NCI-H1436 (cell line): ENCODE measurements at regions not wholly inside any gene's neighbourhood (a gene's known extent, or its start where the extent isn't known, plus 50 kb on each side); places are given as distances from the start of the nearest gene placed in this dataset.
"Not testable (repeated sequence)": the region's sequence is repeated elsewhere in the genome, so short reads cannot be mapped to it uniquely, and the experiment has no call there.

Experiments
- DNase-seq: peaks from one replicate; lab custom pipeline; 2025; lab: John Stamatoyannopoulos, UW

DNA sequence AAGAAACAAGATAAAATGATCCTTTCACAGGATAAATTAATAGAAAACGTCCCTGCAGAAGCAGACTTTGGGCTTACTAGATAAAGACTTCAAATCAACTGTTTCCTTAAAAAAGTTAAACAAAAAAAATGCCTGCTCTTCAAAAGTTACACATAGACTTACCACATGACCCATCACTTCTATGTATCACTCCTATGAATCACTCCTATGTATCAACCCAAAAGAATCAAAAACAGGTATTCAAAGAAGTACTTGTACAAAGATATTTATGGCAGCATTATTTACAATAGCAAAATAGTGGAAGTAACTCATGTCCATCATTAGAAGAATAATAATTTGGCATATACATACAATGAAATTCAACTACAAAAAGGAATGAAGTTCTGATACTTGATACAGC is 56.3 kb upstream of the PRDM9 start:
- DNase-seq: no peak

DNA sequence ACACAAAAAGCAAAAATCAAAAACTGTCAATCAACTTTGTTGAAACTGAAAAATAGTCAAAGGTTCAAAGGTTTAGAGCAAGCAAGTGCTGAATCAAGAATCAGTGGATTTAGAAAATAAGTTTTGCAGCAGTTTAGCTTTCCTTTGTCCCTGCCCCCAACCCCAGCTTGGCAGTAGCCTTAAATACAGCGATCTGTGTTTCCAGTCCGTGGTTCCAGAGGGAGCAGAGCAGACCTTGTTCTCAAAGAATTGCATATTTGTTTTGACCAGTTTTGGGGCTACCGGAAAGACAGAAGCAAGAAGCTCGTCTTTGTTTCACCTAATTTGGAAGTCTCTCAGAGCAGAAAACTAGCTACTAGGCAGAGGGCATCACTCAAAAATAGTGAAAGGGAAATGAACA is 57.2 kb upstream of the PRDM9 start:
- no peak for DNase-seq

DNA sequence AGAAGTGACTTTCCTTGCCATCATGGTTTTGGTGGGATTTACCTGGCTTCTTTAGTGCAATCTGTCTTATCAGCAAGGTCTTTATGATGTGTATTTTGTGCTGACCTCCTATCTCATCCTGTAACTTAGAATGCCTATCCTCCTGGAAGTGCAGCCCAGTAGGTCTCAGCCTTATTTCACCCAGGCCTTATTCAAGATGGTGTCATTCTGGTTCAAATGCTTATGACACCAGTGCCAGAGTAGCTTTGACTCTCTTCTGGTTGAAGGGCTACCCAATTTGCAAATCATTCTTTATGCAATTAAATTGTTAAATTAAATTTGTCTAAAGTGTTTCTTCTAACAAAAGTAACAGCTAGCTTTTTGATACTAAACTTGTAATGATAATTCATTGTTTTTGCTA is 58.8 kb upstream of the PRDM9 start:
- no peak for DNase-seq

DNA sequence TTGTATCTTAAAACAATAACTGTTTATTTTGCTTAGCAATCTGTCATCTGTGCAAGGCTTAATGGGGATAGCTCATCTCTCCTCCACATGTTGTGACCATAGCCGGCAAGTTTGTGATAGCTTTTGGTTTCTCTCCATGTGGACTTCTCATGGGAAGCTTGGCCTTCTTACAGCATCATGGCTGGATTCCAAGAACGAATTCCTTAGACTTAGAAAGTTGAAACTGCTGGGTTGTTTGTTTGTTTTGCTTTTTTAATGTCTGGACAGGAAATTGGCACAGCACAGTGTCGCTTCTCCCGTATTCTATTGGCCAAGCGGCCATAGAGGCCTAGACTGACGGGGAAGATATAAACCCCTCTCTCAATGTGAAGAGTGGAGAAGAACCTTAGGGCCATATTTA is 61.0 kb upstream of the PRDM9 start:
- DNase-seq: no peak

DNA sequence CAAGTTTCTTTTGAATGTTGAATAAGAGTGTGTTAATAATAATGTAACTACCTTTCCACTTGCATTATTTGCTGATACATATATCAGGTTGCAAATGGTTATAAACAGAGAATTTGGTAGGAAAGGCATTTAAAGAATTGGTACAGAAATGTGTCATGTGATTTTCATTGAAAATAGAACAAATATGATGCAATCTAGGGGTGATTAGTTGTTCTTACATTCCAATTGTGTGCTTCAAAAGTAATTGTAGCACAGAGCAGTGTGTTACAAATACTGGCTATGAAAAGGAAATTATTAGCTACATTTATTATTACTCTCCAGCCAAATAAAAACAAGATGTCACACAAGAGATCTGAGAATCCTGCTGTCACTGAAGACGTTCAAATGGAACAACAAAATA is 61.8 kb upstream of the PRDM9 start:
- no peak for DNase-seq

DNA sequence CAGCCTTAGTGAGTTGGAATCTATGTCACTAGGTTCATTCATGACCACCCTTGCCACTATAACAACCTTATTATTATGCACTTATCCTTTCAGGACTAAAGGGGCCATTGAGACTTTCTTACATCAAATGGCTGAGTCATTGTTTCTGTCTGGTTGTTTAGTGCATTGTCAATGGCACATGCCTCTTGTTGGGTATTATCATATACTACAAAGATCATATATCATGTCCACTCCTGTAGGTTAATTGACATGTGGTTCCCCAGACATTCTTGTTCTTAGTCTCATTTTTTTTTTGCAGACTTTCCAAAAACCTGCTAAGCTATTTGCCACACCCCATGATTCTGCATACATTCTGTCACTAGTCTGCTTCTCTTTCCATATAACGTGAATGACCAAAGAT is 66.7 kb upstream of the PRDM9 start:
- DNase-seq: no peak

DNA sequence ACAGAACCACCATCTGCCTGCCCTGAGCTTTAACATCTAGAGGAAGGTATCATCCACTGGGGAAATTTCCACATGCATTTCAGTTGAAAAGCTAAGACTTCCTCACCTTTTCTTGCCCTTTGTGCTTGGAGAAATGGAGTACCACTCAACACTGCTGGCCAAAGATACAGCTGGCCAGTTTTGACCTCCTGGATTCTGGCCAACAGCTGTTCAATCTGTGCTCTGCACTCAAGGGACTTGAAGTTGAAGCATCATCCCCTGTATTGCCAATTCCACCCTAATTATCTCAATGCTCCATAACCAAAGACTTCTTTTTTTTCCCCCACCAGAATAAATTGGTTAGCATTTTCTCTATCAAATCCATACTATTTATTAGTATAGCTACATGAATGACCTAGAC is 70.4 kb upstream of the PRDM9 start:
- DNase-seq: no peak

DNA sequence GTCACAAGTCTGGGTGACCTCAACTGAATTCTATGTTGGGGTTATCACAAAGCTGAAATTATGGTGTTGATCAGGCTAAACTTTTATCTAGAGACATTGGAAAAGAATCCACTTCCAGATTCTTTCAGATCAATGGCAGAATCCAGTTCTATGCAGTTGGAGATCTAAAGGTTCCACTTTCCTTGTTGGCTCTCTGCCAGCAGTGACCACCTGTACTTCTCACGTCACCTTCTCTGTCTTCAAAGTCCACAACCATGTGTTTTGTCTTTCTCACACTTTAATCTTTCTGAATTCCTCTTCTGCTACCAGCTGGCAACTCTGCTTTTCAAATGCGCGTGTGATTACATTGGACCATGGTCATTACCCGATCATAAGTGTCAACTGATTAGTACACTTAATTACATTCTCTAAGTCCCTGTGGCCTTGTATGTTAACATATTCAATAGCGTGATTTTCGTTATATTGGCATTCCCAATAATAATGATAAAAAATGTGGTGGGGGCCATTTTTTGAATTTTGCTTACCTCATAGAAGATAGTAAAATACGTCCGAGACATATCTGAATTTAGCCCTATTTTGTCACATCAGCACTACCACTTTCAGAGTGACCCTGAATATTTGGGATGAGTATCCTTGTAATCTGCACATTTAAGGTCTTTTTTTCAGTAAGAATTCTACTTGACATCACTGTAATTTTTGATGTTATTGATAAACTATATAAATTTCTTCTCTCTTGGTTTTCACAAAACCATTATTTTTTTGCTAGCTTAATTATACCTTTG is 73.7 kb upstream of the PRDM9 start:
- DNase-seq: no peak

DNA sequence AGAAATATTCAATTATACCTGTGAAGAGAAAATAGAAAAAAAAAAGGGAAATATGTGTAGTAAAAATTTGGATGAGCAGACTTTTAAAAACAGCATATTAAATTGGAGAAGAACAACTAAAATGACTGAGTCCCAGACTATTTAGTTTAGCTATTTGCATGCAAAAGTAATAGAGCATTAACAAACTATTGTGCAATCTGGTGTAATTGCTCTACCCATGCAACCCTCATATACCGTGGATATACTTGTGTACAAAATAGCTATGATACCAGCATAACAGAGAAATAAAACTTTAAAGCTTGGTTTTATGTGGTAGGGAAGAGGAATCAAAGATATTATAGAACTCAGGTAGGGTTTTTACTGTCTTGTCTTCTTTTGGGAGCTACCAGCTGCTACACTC is 78.7 kb upstream of the PRDM9 start:
- DNase-seq: no peak

DNA sequence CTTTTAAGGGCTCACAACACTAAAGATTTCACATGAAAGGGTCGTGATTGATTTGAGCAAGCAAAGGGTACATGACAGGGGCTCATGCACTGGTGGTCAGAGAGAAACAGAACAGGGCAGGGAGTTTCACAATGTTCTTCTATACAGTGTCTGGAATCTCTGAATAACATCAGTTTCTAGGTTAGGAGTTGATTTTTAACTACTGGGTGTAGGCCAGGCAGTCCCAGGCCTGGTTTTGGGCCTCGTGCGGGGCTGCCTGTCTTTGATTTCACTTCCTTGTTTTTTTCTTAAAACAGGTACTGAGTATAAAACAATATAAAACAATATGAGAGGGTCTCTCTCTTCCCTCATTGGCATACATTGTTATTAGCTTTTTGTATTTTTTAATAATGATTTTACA is 87.2 kb upstream of the PRDM9 start:
- not testable (repeated sequence) for DNase-seq

DNA sequence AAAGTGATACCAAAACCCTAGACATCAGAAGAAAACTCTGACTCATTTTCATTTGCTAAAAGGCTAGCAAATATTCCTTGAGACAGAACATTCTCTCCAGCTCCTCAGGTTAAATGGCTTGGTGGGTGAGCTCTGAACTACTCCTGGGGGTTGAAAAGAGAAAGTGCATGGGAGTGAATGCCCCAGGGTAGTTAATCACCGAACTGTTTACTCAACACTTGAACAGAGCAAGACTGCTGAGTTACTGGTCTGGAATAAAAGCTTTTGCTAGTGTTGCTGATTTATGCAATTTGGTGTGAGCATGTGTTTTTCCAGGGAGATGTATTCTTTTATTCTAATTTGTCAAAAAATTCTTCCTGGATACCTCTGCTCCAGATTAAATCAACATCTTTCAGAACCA is 88.3 kb upstream of the PRDM9 start:
- no peak for DNase-seq

DNA sequence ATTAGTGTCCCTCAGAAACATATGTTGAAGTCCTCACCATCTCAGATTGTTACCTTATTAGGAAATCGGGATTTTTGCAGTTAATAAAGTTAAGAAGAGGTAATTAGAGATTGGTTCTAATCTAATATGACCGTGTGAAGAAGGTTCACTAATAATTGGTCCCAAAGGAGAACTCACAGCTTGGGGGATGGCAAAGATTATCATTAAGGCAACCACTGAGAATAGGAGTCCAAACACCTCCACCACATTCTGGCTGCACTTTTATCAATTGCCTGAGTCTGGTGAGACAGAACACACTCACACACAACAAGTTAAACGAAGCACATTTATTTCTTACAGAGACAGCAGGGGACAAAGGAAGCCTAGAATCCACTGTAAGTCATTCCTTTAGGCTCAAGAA is 94.9 kb upstream of the PRDM9 start:
- DNase-seq: no peak

DNA sequence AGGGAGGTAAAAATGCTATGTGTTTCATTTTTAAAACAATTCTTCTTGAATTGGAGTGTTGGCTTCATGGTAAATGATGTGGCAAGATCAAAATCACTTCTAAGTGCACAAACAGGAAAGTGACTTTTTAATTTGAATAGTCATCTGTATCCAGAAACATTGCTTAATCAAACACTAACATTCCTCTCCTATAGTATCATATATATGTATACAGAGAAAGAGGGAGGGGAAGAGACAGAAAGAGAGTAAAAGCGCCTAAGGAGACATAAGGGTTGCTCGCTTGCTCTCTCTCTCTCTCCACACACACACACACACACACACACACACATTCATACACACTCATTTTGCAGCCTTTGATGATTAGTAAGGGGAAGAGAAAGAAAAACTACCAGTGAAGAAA is 95.4 kb upstream of the PRDM9 start:
- no peak for DNase-seq

DNA sequence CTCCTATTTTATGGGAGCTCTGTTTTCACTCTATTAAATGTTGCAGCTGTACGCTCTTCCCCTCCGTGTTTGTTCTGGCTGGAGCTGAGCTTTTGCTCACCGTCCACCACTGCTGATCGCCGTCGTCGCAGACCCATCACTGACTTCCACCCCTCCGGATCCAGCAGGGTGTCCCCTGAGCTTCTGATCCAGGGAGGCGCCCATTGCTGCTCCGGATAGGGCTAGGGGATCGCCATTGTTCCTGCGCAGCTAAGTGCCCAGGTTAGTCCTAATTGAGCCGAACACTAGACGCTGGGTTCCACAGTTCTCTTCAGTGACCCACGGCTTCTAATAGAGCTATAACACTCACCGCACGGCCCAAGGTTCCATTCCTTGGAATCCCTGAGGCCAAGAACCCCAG is 96.2 kb upstream of the PRDM9 start:
- DNase-seq: no peak

DNA sequence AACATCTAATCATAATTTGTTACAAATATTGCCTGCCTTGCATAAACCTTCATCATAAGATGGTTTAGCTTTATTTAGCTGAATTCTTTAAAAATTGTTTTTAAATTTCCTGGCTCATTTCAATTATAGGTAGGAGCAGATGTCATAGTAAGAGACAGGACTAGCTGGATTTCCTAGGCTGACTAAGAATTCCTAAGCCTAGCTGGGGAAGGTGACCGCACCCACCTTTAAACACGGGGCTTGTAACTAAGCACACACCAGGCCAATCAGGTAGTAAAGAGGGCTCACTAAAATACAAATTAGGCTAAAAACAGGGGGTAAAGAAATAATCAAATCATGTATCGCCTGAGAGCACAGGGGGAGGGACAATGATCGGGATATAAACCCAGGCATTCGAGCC is 96.6 kb upstream of the PRDM9 start:
- DNase-seq: not testable (repeated sequence)

DNA sequence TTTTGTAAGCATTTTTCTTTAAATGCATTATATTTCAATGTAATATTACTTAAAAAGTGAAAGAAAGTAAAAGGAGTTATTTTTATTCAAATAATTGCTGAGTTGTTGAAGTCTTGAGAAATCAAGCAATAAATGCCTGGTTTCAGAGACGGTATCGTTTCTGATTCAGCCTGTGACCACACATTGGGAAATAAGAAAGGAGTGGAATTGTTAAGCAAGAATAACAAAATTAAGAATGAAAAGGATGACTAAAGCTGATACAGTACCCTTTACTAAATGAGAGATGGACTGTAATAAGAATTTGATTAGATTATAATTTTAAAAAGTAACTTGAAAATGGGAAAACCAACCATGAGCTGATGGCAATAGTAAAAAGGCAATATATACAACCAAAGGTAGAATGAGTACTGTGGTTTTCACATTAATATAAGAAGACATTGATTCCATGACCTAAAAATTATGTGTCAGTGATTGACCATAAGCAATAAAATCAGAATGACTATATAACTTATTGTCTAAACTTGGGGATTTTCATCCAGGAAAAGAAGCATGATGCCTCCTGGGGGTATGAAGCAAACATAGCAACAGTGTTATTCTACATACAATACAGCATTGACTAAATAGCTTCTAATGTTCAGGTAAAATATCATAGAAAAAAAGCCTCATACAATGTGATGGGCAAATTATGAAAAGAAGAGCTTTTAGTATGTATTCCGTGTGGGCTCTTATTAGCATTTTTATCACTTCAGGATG is 101.9 kb upstream of the PRDM9 start:
- DNase-seq: no peak

DNA sequence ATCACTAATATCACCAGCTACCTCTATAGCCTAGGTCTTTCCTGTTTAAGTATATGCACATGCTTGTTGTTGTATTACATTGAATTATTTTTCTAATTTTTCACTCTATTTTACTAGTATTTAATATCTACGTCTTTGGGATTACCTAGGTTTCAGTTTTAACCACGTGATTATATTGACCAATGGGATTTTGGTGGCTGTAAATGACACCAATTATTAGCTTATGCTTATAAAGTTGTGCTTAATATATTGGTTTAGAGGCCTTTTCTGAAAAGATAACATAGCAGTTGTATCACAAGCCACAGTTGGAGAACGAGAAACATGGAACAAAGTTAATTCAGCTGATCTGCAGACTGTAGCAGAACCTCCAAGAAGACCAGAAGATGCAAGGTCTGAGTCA is 104.8 kb upstream of the PRDM9 start:
- no peak for DNase-seq

DNA sequence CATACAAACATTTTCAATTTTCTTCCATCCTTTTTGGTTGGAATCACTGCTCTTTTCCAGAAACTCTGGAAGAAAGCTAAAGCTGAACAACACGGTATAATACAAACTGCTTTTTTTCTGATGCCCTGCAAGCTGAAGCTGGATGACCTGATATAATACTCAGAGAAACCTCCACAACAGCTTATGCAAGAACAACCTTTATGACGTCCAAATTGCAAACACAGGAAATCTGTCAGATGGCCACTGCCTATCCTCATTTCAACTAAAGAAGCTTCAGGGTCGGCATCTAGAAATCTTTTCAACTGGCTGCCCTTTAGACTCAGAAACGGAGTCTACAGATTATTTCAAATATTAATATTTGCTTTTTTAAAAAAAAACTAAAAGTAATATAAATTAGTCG is 106.5 kb upstream of the PRDM9 start:
- DNase-seq: no peak

DNA sequence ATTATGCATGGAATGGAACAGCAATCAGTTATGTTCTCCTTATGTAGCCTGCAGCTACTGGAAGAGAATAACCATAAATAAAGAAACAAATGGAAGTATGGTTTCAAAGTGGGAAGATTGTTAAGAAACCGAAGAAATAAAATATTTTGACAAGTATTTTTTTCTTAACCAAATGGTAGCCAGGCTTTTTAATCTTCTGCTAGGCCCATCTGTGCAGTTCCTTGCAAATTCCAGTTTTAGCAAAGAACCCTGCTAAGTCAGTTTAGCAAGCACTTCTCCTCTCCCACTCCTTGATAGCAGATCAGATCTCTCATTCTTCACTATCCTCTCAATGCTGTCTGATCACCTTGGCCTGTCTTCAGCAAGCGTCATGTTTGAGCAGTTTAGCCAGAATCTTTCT is 111.1 kb upstream of the PRDM9 start:
- DNase-seq: no peak

DNA sequence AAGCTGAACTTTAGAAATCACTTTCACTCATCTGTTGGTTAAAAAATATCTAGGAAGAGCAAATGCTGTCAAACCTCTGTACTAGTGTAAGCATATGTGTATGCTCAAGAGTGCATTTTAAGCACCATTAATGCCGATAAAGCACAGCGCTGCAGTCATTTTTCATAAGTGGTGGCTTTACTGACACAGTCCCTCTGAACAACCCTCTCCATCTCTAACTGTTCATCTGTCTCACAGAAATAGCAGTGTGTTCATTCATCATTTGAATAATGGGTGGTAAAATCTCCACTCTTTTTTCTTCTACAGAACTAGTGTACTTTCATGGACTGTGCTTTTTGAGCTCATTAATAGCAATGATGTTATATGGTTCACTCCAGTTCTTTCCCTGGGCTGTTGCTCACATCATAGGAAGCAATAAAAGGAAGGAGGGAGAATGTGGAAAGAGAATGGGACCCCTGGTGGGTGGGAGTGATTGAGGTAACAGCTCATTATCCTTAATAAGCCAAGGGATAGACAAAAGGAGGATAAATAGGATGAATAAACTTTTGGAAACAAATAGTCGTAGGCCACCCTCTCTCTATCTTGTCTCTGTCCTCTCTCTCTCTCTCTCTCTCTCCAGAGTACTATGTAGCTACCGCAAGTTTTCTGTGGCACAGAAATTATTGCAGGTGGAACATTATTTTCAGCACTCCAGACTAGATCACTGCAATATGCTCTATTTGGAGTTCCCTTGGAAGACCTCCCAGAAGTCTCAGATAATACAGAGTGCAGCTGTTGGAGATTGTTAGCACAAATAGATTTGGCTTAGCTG is 117.9 kb upstream of the PRDM9 start:
- no peak for DNase-seq

DNA sequence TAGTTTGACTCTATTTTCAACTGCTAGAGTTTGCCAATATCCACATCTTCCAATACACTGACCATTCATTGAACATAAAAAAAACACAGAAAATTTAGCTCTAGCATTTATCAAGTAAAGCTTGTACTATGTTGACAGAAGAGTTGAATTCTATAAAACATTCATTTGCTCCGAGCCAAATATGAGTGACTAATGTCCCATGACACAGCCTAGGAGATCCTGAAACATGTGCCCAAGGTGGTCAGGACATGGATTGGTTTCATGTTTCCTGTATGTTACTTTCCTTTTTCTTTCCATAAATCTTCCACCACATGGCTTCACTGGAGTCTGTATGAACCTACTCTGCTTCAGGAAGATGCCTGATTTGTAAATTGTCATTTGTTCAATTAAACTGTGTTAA is 122.4 kb upstream of the PRDM9 start:
- no peak for DNase-seq

DNA sequence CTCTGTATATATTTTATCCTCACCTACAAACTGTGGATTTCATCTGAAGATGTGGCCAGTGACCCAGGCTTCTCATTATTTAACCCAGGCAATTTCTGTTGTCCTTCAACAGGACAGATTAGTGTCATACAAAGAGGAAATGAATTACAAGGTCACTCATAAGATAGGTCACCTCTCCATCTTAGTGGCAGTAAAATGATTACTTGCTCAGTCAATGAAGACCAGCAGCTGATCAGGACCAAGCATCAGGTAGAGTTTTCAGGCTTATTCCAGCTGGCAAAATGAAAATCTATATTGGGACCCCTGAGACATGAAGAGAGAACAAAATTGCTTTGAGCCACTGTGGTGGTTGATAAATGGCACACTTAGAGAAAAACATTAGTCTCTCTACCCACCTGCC is 135.2 kb upstream of the PRDM9 start:
- DNase-seq: no peak

DNA sequence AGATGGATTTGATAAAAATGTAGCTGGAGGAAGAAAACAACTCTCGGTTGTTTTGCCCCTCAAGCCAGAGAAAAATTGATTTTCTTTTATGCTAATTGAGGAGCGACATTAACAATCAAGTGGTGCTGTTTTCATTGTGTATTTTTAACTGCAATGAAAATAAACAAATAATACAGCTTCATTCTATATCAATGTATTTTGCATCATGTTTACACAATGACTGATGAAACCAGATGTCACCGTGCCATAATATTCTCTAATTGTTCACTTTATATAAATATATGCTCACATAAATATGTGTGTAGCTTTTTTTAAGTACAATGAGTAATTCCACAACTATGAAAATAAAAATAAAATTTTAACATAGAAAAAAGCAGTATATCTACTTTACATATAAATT is 139.0 kb upstream of the PRDM9 start:
- no peak for DNase-seq
